ENCODE measurements at regions not wholly inside any gene's neighbourhood (a gene's known extent, or its start where the extent isn't known, plus 50 kb on each side); places are given as distances from the start of the nearest gene placed in this dataset.

- TF ChIP-seq CTCF (IDR thresholded peaks at IDR 0.05) (no peak), POLR2A (IDR thresholded peaks at IDR 0.05) (no peak)
Measured at GRCh38 chr2:41004700-41005099, 552.8 kb upstream of the SLC8A1 start.

All from thyroid gland (tissue), 4 donors.